Progenitor cell of endocrine pancreas (in vitro differentiated cells): ENCODE measurements at regions not wholly inside any gene's neighbourhood (a gene's known extent, or its start where the extent isn't known, plus 50 kb on each side); places are given as distances from the start of the nearest gene placed in this dataset.
A peak's percentile ranks its signal among the peaks of the same experiment; 100 is the strongest.

Experiments used
- DNase-seq: peaks from one replicate; pipeline ENCODE4 v3.0.0; 2021; ENCODE audit warnings: low spot score; ENCODE audit not compliant: unreplicated experiment
- H3K27ac Mint-ChIP-seq: 2 replicates; pipeline ENCODE4 v1.8.0; 2021; ENCODE audit warnings: mild to moderate bottlenecking, moderate library complexity, mixed read lengths
- H3K27me3 Mint-ChIP-seq: 2 replicates; pipeline ENCODE4 v1.8.0; 2021; ENCODE audit warnings: mixed read lengths
- H3K36me3 Mint-ChIP-seq: 2 replicates; pipeline ENCODE4 v1.8.0; 2022; ENCODE audit warnings: mixed read lengths; ENCODE audit not compliant: insufficient read depth
- H3K4me1 Mint-ChIP-seq: 2 replicates; pipeline ENCODE4 v1.8.0; 2021; ENCODE audit warnings: low read depth, mixed read lengths
- H3K4me3 Mint-ChIP-seq: 2 replicates; pipeline ENCODE4 v1.8.0; 2021; ENCODE audit warnings: low read depth, mild to moderate bottlenecking, moderate library complexity, mixed read lengths
- H3K9me3 Mint-ChIP-seq: 2 replicates; pipeline ENCODE4 v1.8.0; 2021; ENCODE audit warnings: low read depth, mixed read lengths
- CTCF ChIP-seq: fragments of 200-600 bp; sonication (generic); IDR thresholded peaks from one replicate; pipeline ENCODE4 v1.5.0; 2021; ENCODE audit warnings: antibody characterized with exemption, mild to moderate bottlenecking; ENCODE audit not compliant: unreplicated experiment

GRCh38 chr2:16304876-16305590, 360.6 kb downstream of the CYRIA start:
- no peak overlapping the region for H3K4me3 Mint-ChIP-seq
- H3K4me1 Mint-ChIP-seq: peaks cover 6% of the 10 kb centered on the region
- H3K27me3 Mint-ChIP-seq: peaks cover 24% of the 10 kb centered on the region

GRCh38 chr2:16303761-16304160, 361.9 kb downstream of the CYRIA start:
- peaks cover 8% of the 10 kb centered on the region for H3K9me3 Mint-ChIP-seq
- H3K27me3 Mint-ChIP-seq: peaks cover 24% of the 10 kb centered on the region
- no peaks in the 10 kb centered on the region for H3K36me3 Mint-ChIP-seq
- no peak for DNase-seq
- H3K4me3 Mint-ChIP-seq: no peak overlapping the region
- no peak overlapping the region for H3K27ac Mint-ChIP-seq
- TF ChIP-seq CTCF: peak; percentile 29
- H3K4me1 Mint-ChIP-seq: peaks cover 6% of the 10 kb centered on the region

More at GRCh38 chr2:16304876-16305590, 360.6 kb downstream of the CYRIA start:
- no peaks in the 10 kb centered on the region for H3K36me3 Mint-ChIP-seq
- DNase-seq: no peak
- no peak for TF ChIP-seq CTCF
- peaks cover 8% of the 10 kb centered on the region for H3K9me3 Mint-ChIP-seq
- H3K27ac Mint-ChIP-seq: no peak overlapping the region

- no peak for TF ChIP-seq CTCF
- Mint-ChIP-seq H3K4me1 (peaks cover 6% of the 10 kb centered on the region), H3K27me3 (peaks cover 24% of the 10 kb centered on the region), H3K27ac (no peak overlapping the region), H3K9me3 (peaks cover 8% of the 10 kb centered on the region), H3K36me3 (no peaks in the 10 kb centered on the region), H3K4me3 (no peak overlapping the region)
- no peak for DNase-seq
Observed at GRCh38 chr2:16303273-16303577, 362.4 kb downstream of the CYRIA start.

GRCh38 chr2:16302431-16303272, 362.3 kb downstream of the MYCN start:
- Mint-ChIP-seq H3K4me3 (no peak overlapping the region), H3K4me1 (peaks cover 6% of the 10 kb centered on the region), H3K9me3 (peaks cover 8% of the 10 kb centered on the region), H3K36me3 (no peaks in the 10 kb centered on the region), H3K27ac (no peak overlapping the region), H3K27me3 (peaks cover 24% of the 10 kb centered on the region)
- no peak for DNase-seq
- TF ChIP-seq CTCF: no peak

GRCh38 chr2:16301961-16302360, 361.6 kb downstream of the MYCN start:
- TF ChIP-seq CTCF: no peak
- Mint-ChIP-seq H3K4me3 (no peak overlapping the region), H3K9me3 (peaks cover 8% of the 10 kb centered on the region), H3K4me1 (peaks cover 6% of the 10 kb centered on the region), H3K36me3 (no peaks in the 10 kb centered on the region), H3K27me3 (peaks cover 24% of the 10 kb centered on the region), H3K27ac (no peak overlapping the region)
- no peak for DNase-seq
